ENCODE measurements at regions not wholly inside any gene's neighbourhood (a gene's known extent, or its start where the extent isn't known, plus 50 kb on each side); places are given as distances from the start of the nearest gene placed in this dataset.

- TF ChIP-seq POLR2A (IDR thresholded peaks at IDR 0.05; ENCODE audit: low read depth) (no peak), CTCF (IDR thresholded peaks at IDR 0.05) (no peak), POLR2AphosphoS5 (IDR thresholded peaks at IDR 0.05) (no peak)
Observed at GRCh38 chr14:25895740-25896139, 702.1 kb downstream of the NOVA1 start.

Measured in esophagus muscularis mucosa (tissue), 3 donors.